Right cardiac atrium (tissue), 5 donors: ENCODE measurements at regions not wholly inside any gene's neighbourhood (a gene's known extent, or its start where the extent isn't known, plus 50 kb on each side); places are given as distances from the start of the nearest gene placed in this dataset.
"Not testable (repeated sequence)": the region's sequence is repeated elsewhere in the genome, so short reads cannot be mapped to it uniquely, and the experiment has no call there.

Experiments used
- ATAC-seq, 2 donors: fragments of 200-7000 bp; cut with Tn5 transposase; one replicate each; pipeline versions ENCODE4 v1.8.0 to v1.9.1; 2020; ENCODE audit warnings: moderate library complexity in 2 of 2, mild to moderate bottlenecking in 1 of 2
- DNase-seq, 3 donors: peaks; one replicate each; pipeline ENCODE4 v3.0.0-alpha.2; 2020
- H3K27ac ChIP-seq: one replicate; pipeline ENCODE4 v1.5.1; 2013; ENCODE audit warnings: mild to moderate bottlenecking, low read length, control low read depth, moderate library complexity
- H3K27me3 ChIP-seq: one replicate; pipeline ENCODE4 v1.6.1; 2013; ENCODE audit not compliant: control insufficient read depth, insufficient read depth
- H3K4me1 ChIP-seq: one replicate; pipeline ENCODE4 v1.6.1; 2013; ENCODE audit warnings: low read length; ENCODE audit not compliant: control insufficient read depth, insufficient read depth
- H3K4me3 ChIP-seq: one replicate; pipeline ENCODE4 v1.5.1; 2013; ENCODE audit warnings: low read length, control low read depth
- H3K9me3 ChIP-seq: one replicate; pipeline ENCODE4 v1.6.1; 2013; ENCODE audit warnings: low read length; ENCODE audit not compliant: control insufficient read depth
- WGBS: extraction: QIAGEN DNeasy Blood & Tissue Kit; methylation state at CpG from one replicate; pipeline ENCODE4 v1.1.7; 2013; 5-methylcytosine and 5-hydroxymethylcytosine counted together
- intact Hi-C, 4 donors: fragments of 100-400 bp; cut with DNase I; formaldehyde crosslinking; loops; one replicate each; pipeline versions ENCODE4 v1.11.0 to v1.14.0; 2022 to 2023
- donor health status: healthy with polysubstance abuse.
- donor health status: DM: no; HTN: yes; CAD: no.
- donor health status: DM: no; HTN: no; CAD: no.
- donor health status: DM: no; HTN: yes; CAD: no; lungs with severe emphysema.
- donor health status: DM: yes; HTN: yes; CAD: no.

GRCh38 chr2:238723740-238724320 is 124.1 kb upstream of the TWIST2 start:
- DNase-seq, H3K4me3 ChIP-seq, ATAC-seq, H3K9me3 ChIP-seq, H3K4me1 ChIP-seq, H3K27me3 ChIP-seq, H3K27ac ChIP-seq, intact Hi-C loops: not testable (repeated sequence)
- WGBS: 66% methylated on average over 8 of the region's 8 CpGs

GRCh38 chr2:238724728-238725127 is 123.2 kb upstream of the TWIST2 start:
- DNase-seq (no peak), ATAC-seq (no peak)
- 60% methylated on average over 8 of the region's 8 CpGs for WGBS
- no peak overlapping the region for H3K4me3 ChIP-seq
- no peaks in the 10 kb centered on the region for H3K27me3 ChIP-seq
- intact Hi-C loops: no loop called here
- no peaks in the 10 kb centered on the region for H3K9me3 ChIP-seq
- H3K27ac ChIP-seq: no peak overlapping the region
- H3K4me1 ChIP-seq: peaks cover 11% of the 10 kb centered on the region

- Histone ChIP-seq H3K4me3 (no peak overlapping the region), H3K27ac (no peak overlapping the region), H3K9me3 (no peaks in the 10 kb centered on the region), H3K27me3 (no peaks in the 10 kb centered on the region), H3K4me1 (peaks cover 11% of the 10 kb centered on the region)
- DNase-seq: no peak
- intact Hi-C loops: no loop called here
- no peak for ATAC-seq
- 78% methylated on average over 4 of the region's 4 CpGs for WGBS
Observed at GRCh38 chr2:238725298-238725697, 122.6 kb upstream of the TWIST2 start.

GRCh38 chr2:238726670-238727584 is 121.0 kb upstream of the TWIST2 start:
- Histone ChIP-seq H3K27ac (no peak overlapping the region), H3K27me3 (no peaks in the 10 kb centered on the region), H3K4me3 (no peak overlapping the region), H3K9me3 (no peaks in the 10 kb centered on the region), H3K4me1 (peaks cover 11% of the 10 kb centered on the region)
- ATAC-seq: no peak
- no peak for DNase-seq
- intact Hi-C loops: no loop called here
- WGBS: 82% methylated on average over 17 of the region's 17 CpGs

- intact Hi-C loops: no loop called here
- Histone ChIP-seq H3K9me3 (no peaks in the 10 kb centered on the region), H3K4me1 (peaks cover 11% of the 10 kb centered on the region), H3K27me3 (no peaks in the 10 kb centered on the region), H3K27ac (peak overlapping the region; percentile 61), H3K4me3 (no peak overlapping the region)
- WGBS: 57% methylated on average over 11 of the region's 11 CpGs
- peak; percentile 63 to 86 (median 63) for DNase-seq
- ATAC-seq: peak; percentile 72 to 78
Observed at GRCh38 chr2:238727585-238728329, 120.1 kb upstream of the TWIST2 start.

- Histone ChIP-seq H3K4me1 (peaks cover 11% of the 10 kb centered on the region), H3K9me3 (no peaks in the 10 kb centered on the region), H3K4me3 (no peak overlapping the region), H3K27ac (peak overlapping the region; percentile 83), H3K27me3 (no peaks in the 10 kb centered on the region)
- intact Hi-C loops: no loop called here
- ATAC-seq (peak; percentile 63 to 66), DNase-seq (peak in 2 of 3 donors; percentile 46 to 68)
- 35% methylated on average over 13 of the region's 13 CpGs for WGBS
Observed at GRCh38 chr2:238728330-238729260, 119.3 kb upstream of the TWIST2 start.

GRCh38 chr2:238729261-238729935 is 118.5 kb upstream of the TWIST2 start:
- DNase-seq: no peak

DNA sequence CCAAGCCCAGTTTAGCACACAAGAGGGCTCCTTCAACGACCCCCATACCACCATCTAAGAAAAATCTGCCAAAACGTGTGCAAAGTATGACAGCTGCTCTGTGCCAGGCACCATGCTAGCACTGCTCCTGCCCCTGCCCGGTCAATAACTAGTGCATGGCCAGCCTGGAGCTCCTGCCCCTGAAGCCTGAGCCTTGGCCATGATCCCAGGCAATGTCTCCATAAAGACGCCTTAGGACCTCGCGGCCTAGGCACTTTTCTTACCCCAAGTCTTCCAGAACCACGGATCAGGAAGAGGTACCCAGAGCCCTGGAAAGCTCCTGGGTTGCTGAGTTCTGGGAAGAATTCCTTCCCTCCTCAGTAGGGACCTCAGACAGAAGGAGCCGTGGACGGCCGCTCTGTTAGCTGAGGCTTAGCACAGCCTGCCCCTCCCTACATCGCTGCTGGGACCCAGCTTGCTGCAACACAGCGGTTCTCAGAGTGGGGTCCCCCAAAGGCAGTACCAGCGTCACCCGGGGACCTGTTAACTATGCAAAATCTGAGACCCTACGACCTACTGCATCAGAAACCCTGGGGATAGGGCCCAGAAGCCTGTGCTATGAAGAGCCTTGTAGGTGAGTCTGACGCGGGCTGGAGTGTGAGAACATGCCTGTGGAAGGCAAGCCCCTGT is 117.8 kb upstream of the TWIST2 start:
- no peaks in the 10 kb centered on the region for H3K9me3 ChIP-seq
- H3K4me1 ChIP-seq: peaks cover 11% of the 10 kb centered on the region
- no peak for ATAC-seq
- H3K4me3 ChIP-seq: no peak overlapping the region
- H3K27me3 ChIP-seq: no peaks in the 10 kb centered on the region
- intact Hi-C loops: no loop called here
- DNase-seq: no peak
- H3K27ac ChIP-seq: no peak overlapping the region
- WGBS: 85% methylated on average over 17 of the region's 17 CpGs

More at GRCh38 chr2:238729261-238729935, 118.5 kb upstream of the TWIST2 start:
- WGBS: 76% methylated on average over 11 of the region's 11 CpGs
- intact Hi-C loops: no loop called here
- Histone ChIP-seq H3K9me3 (no peaks in the 10 kb centered on the region), H3K4me1 (peaks cover 11% of the 10 kb centered on the region), H3K27me3 (no peaks in the 10 kb centered on the region), H3K27ac (peak overlapping the region; percentile 83), H3K4me3 (no peak overlapping the region)
- no peak for ATAC-seq

DNA sequence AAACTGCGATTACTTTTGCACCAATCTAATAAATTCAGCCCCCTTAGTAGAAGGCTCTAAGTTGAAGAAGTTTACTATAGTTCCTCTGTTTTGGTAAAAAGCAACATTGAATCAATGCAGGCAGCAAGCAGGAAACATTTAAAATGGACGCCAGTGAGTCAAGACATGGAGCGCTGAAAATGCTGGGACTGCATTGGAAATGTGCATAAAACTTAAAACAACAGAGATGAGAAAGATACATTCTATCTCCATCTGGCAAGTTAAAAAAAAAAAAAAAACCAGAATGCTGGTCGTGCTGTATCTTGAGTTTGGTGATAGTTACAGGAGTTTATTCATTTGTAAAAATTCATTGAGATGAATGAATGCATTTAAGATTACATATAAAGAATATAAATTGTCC is 117.0 kb upstream of the TWIST2 start:
- Histone ChIP-seq H3K27ac (no peak overlapping the region), H3K4me3 (no peak overlapping the region), H3K4me1 (peaks cover 11% of the 10 kb centered on the region), H3K27me3 (no peaks in the 10 kb centered on the region), H3K9me3 (no peaks in the 10 kb centered on the region)
- ATAC-seq (no peak), DNase-seq (no peak)
- WGBS: 89% methylated on average over 4 of the region's 4 CpGs
- intact Hi-C loops: no loop called here
